KOPT-K1 (cell line): ENCODE measurements at regions not wholly inside any gene's neighbourhood (a gene's known extent, or its start where the extent isn't known, plus 50 kb on each side); places are given as distances from the start of the nearest gene placed in this dataset.

Experiments
- H3K27ac ChIP-seq: fragments of 200-600 bp; sonication (generic); 2 replicates; pipeline ENCODE4 v1.5.1; 2016; ENCODE audit warnings: antibody characterized with exemption, mild to moderate bottlenecking, low read depth, low read length; ENCODE audit not compliant: poor library complexity, severe bottlenecking
- H3K36me3 ChIP-seq: fragments of 200-600 bp; sonication (generic); 2 replicates; pipeline ENCODE4 v1.5.1; 2017; ENCODE audit warnings: antibody characterized with exemption, mild to moderate bottlenecking, low read length, moderate library complexity; ENCODE audit not compliant: insufficient read depth
- H3K9me3 ChIP-seq: fragments of 200-600 bp; sonication (generic); 2 replicates; pipeline ENCODE4 v1.5.1; 2017; ENCODE audit warnings: antibody characterized with exemption, low read length, mild to moderate bottlenecking; ENCODE audit not compliant: insufficient read depth, poor library complexity, severe bottlenecking

DNA sequence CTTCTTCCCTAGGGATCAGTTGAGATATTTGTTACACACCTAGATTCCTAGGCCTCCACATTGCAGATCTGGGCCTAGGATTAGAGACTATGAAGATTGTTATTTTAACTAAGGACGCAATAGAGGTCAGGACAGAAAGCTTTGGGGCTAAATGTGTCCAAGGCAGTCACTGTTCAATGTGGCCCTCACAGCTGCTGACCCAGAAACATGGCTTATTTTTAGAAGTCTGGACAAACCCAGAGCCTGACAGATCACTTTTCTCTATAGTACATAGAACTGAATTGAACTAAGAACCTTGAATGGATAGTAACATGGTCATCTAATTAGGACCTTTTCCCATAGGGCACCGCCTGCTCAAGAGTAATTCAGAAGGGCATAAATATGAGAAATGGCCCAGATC, 146.6 kb upstream of the AUTS2 start:
- peaks cover 3% of the 10 kb centered on the region for H3K9me3 ChIP-seq
- no peaks in the 10 kb centered on the region for H3K36me3 ChIP-seq
- H3K27ac ChIP-seq, result no peak overlapping the region

DNA sequence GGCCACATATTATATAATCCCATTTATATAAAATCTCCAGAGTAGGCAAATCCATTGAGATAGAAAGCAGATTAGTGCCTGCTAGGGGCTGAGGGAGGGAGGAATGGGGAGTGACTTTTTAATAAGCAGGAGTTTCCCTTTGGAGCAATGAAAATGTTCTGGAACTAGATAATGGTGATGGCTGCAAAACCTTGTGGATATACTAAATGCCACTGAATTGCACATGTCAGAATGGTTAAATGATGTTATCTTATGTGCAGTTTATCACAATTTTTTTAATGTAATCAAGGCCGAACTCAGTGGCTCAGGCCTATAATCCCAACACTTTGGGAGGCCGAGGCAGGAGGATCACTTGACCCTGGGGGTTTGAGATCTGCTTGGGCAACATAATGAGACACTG, 145.5 kb upstream of the AUTS2 start:
- Histone ChIP-seq H3K27ac (no peak overlapping the region), H3K9me3 (peaks cover 3% of the 10 kb centered on the region), H3K36me3 (no peaks in the 10 kb centered on the region)

DNA sequence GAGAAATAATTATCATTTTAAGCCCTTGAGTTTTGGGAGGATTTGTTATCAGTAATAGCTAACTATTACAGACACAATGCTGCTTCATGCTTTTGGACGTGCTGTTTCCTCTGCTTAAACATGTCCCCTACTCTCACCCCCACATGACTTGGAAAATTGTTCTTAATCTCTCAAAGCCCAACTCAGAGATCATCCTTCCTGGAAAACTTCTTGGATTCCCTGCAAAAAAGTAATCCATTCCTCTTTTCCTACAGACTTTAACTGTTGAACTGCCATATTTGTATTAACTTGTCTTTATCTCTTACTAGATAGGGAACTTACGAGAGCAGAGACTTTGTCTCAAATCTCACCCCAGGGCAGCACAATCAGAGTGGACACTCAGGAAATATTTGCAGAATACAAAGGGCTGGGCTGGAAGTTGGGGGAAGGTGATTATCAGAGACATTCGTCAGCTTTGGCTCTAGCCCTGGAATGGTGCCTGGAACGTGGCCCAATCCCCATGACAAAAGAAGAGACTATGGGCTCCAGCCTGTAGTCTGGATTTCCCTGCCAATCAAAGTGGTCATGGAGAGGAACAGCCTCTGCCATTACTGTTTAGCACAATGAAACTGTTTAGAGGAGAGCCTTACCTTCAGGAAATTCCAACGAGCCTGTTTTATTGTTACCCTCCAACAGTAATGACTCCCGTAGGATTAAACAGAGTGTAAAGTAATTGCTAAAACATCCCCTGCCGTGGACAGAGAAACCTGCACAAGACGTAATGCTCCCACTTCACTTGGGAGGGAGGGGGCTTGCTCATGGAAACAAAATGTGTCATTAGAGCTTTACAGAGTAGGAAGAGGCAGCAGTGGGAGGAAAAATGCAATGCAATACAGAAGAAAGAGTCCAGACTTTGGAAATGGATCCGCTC, 140.4 kb upstream of the AUTS2 start:
- H3K27ac ChIP-seq, result no peak overlapping the region
- no peaks in the 10 kb centered on the region for H3K36me3 ChIP-seq
- H3K9me3 ChIP-seq, result no peaks in the 10 kb centered on the region

DNA sequence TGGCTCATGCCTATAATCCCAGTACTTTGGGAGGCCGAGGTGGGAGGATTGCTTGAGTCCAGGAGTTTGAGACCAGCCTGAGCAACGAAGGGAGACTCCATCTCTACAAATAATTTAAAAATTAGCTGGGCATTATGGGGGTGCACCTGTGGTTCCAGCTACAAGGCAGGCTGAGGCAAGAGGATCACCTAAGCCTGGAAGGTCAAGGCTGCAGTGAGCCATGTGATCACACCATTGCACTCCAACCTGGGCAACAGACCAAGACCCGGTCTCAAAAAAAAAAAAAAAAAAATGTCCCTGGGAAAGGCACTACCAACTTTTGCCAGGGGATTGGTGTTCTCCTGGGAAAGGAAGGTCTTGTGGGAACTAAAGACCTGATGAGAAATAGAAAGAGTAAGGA, 134.2 kb upstream of the AUTS2 start:
- peaks cover 16% of the 10 kb centered on the region for H3K9me3 ChIP-seq
- no peak overlapping the region for H3K27ac ChIP-seq
- no peaks in the 10 kb centered on the region for H3K36me3 ChIP-seq

DNA sequence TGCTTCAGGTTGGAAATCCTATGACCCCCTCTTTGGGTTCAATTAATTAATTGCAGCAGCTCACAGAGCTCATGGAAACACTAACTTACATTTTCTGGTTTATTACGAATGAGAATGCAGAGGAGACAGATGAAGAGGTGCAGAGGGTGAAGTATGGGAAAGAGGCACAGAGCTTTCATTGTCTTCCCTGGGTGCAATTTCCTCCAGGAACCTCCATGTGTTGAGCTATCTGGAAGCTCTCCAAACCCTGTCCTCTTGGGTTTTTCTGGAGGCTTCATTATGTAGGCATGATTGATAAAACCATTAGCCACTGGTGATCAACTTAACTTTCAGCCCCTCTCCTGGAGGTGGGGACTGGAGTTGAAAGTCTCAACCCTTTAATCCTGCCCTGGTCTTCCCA, 133.0 kb upstream of the AUTS2 start:
- peaks cover 22% of the 10 kb centered on the region for H3K9me3 ChIP-seq
- no peak overlapping the region for H3K27ac ChIP-seq
- H3K36me3 ChIP-seq, result no peaks in the 10 kb centered on the region

DNA sequence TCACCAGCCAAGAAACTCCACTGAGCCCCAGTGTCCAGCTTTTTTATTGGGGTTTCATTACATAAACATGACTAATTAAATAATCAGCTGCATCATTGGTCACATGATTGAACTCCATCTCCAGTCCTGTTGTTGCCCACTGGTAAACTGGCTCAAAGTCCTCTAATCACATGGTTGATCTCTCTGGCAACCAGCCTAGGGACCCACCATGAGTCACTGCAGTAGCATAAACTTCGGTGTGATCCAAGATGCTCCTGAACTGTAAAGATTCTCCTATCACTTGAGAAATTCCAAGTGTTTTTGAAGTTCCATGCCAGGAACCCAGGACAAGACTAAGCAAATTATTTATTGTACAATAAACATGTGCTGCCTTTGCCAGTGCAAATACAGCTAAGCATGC, 130.4 kb upstream of the AUTS2 start:
- H3K9me3 ChIP-seq, result peaks cover 22% of the 10 kb centered on the region
- H3K36me3 ChIP-seq, result no peaks in the 10 kb centered on the region
- no peak overlapping the region for H3K27ac ChIP-seq

DNA sequence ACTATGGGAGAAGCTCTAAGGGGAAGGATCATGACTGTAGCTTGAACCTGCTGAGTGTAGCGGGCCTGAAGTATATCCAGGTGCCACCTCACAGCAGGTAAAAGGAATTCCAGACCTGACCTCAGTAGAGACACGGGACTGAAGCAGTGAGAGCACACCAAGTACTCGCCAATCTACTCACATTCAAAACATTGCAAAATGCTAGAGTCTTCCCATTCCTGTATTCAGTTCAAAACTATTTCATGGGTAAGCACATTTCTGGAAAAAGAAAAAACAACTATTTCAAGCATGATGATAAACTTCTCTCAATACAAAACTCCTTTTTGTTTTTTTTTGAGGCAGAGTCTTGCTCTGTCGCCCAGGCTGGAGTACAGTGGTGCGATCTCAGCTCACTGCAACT, 121.9 kb upstream of the AUTS2 start:
- no peak overlapping the region for H3K27ac ChIP-seq
- no peaks in the 10 kb centered on the region for H3K9me3 ChIP-seq
- no peaks in the 10 kb centered on the region for H3K36me3 ChIP-seq

DNA sequence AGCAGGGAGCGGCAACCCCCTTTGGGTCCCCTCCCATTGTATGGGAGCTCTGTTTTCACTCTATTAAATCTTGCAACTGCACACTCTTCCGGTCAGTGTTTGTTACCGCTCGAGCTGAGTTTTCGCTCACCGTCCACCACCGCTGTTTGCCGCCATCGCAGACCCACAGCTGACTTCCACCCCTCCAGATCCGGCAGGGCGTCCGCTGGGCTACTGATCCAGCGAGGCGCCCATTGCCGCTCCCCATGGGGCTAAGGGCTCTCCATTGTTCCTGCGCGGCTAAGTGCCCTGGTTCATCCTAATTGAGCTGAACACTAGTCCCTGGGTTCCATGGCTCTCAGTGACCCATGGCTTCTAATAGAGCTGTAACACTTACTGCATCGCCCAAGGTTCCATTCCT, 115.6 kb upstream of the AUTS2 start:
- H3K36me3 ChIP-seq, result no peaks in the 10 kb centered on the region
- H3K9me3 ChIP-seq, result no peaks in the 10 kb centered on the region
- no peak overlapping the region for H3K27ac ChIP-seq

DNA sequence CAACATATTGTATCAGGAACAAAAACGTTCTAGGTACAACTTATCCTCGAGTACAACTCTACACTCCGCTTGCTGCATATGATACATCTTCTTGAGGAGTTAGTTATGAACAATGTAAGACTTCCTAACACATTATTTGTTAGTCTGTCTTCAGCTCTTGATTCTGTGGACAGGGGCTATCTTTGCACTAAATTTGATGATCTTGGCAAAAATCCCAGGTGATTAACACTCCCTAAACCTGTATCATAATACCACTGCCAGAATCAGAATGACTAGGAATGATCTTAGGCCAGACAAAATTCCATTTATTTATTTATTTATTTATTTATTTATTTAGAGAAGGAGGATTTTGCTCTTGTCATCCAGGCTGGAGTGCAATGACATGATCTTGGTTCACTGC, 108.7 kb upstream of the AUTS2 start:
- H3K9me3 ChIP-seq, result no peaks in the 10 kb centered on the region
- no peak overlapping the region for H3K27ac ChIP-seq
- no peaks in the 10 kb centered on the region for H3K36me3 ChIP-seq

DNA sequence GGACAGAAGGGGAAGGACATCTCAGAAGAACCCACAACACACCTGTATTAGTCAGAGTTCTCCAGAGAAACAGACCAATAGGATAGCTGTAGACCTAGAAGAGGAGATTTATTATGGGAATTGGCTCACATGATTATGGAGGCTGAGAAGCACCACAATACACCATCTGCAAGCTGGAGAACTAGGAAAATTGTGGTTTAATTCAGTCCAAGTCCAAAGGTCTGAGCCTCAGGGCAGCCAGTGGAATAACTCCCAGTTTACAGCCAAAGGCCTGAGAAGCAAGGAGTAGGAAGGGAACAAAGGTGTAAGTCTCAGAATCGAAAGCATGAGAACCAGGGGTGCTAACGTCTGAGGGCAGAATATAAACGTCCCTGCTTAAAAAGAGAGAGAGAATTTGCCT, 99.6 kb upstream of the AUTS2 start:
- Histone ChIP-seq H3K36me3 (no peaks in the 10 kb centered on the region), H3K27ac (no peak overlapping the region), H3K9me3 (peaks cover 12% of the 10 kb centered on the region)

DNA sequence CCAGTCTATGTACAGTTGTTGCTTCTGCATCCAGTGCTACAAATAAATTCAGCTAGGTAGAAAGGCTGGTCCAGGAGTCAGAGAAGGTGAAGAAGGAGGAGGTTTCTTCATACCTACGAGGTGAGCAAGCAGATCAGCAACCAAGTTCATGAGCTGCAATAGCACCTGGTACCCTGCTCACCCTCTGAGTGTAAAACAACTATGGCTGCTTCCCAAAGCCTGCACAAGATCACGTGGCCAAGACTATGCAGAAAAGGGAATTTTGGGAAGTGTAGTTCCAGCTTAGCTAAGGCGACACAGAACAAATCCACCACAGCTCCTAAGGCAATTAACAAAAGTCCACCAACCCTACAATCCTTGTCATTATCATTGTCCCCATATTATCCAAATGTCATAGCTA, 95.9 kb upstream of the AUTS2 start:
- Histone ChIP-seq H3K27ac (no peak overlapping the region), H3K36me3 (no peaks in the 10 kb centered on the region), H3K9me3 (peaks cover 7% of the 10 kb centered on the region)

DNA sequence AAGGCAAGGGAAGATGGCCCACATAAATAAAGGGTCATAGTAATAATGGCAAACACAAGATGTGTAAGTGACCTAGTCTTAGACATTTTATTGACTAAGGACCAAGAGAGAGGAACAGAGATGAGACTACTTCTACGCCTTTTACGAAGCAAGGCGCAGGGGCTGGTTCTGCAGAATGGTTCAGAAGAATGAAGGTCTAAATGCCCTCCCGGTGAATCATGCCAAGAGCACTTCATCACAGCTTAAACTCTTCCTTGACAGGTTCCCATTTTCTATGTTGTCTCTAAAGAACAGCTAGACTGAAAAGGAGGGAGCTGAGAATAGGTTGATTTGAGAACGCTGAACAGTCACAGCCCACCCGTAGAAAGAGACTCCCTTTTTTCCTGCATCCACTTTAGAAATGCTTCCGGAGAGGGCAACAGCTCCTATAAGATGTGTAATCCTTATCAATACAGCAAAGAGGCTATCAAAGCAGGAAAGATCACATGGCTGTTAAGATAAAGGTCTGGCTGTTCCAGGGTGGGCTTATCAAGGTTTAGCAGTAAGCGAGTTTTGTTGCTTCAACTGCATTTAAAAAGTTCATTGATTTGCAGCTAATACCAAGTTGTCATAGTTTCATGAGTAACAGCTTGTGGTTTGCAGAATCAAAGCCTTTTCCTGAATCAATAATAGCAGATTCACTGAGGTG, 93.4 kb upstream of the AUTS2 start:
- Histone ChIP-seq H3K27ac (no peak overlapping the region), H3K9me3 (no peaks in the 10 kb centered on the region), H3K36me3 (no peaks in the 10 kb centered on the region)

DNA sequence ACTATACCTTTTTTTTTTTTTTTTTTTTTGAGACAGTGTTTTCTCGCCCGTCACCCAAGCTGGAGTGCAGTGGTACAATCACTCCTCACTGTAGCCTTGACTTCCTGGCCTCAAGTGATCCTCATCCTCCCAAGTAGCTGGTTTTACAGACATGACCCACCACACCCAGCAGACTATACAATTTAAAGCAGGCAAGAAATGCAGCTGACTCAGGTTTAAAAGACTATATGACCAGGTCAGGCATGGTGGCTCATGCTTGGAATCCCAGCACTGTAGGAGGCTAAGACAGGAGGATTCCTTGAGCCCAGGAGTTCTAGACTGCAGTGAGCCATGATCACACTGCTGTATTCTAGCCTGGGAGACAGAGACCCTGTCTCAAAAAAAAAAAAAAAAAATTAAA, 89.5 kb upstream of the AUTS2 start:
- H3K27ac ChIP-seq, result no peak overlapping the region
- H3K9me3 ChIP-seq, result no peaks in the 10 kb centered on the region
- H3K36me3 ChIP-seq, result no peaks in the 10 kb centered on the region

DNA sequence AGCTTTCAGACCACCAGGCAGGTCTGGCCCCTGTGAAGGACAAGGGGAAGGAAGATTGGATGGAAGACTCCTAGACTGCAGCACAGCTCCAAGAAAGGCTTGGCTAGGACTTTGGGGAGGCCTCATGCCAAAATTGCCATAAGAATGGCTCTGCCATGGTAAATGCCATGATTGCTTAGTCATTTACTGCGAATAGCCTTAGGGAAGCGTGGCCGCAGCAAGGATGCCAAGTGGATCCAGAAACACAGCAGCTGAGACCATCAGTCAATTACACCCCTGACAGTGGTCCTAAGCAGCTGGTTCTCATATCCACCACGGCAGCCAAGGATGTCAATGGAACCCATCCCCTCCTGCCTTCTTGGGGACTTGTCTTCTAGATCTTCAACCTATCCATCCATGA, 88.2 kb upstream of the AUTS2 start:
- no peaks in the 10 kb centered on the region for H3K9me3 ChIP-seq
- H3K27ac ChIP-seq, result no peak overlapping the region
- no peaks in the 10 kb centered on the region for H3K36me3 ChIP-seq

DNA sequence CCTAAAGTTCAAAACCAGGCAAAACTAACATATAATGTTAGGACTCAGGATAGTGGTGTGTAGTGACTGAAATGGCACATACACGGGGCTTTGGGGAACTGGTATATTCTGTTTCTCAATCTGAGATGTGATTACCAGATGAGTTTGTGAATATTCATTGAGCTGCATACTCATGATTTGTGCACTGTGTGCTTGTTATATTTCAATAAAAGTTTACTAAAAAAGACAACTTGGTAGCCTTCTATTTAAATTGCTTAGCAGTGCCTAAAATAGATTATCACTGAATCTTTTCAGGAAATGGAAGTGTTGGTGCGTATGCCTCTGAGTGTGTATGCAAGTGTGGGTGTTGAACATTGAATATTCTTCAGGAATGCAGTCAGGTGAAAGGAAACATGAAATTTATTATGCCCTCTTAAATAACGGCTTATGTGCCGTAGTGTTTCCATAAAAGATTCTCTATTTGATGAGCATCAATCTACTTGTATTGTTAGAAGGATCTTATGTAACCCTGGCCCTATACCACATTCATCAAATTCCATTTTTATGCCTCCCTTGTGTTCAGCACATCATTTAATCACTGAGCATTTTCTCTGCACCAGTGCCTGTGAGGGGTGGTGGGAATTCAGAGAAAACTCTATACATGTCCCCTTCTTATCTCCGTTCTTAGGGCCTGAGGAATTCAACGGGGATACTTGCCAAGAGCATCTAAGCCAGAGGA, 82.6 kb upstream of the AUTS2 start:
- Histone ChIP-seq H3K36me3 (no peaks in the 10 kb centered on the region), H3K9me3 (no peaks in the 10 kb centered on the region), H3K27ac (no peak overlapping the region)
